ENCODE measurements at regions not wholly inside any gene's neighbourhood (a gene's known extent, or its start where the extent isn't known, plus 50 kb on each side); places are given as distances from the start of the nearest gene placed in this dataset.
"Not testable (repeated sequence)": the region's sequence is repeated elsewhere in the genome, so short reads cannot be mapped to it uniquely, and the experiment has no call there.

DNA sequence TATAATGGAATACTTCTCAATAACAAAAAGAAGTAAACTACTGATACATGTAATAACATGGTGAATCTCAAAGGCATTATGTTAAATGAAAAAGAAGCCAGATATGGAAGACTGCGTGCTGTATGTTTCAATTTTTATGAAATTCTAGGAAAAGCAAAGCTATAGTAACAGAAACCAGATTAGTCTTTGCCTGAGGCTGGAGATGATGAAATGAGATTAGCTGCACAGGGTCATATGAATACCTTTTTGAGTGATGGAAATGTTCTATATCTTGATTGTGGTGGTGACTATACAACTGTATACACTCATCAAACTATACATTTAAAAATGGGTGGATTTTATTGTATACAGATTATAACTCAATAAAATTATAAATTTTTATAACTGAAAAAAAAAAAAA lies 113.5 kb downstream of the TMEM30B start:
- no peak for DNase-seq (ENCODE audit: low read depth, low spot score)

- DNase-seq (ENCODE audit: low read depth, low spot score): no peak
Measured at GRCh38 chr14:61160798-61161197, 120.3 kb downstream of the TMEM30B start.

- DNase-seq (ENCODE audit: low read depth, low spot score): no peak
Measured at GRCh38 chr14:61154641-61155040, 126.5 kb downstream of the TMEM30B start.

- no peak for DNase-seq (ENCODE audit: low read depth, low spot score)
Measured at GRCh38 chr14:61153914-61154545, 127.1 kb downstream of the TMEM30B start.

GRCh38 chr14:61153431-61153830 lies 127.7 kb downstream of the TMEM30B start:
- no peak for DNase-seq (ENCODE audit: low read depth, low spot score)

- DNase-seq (ENCODE audit: low read depth, low spot score): no peak
Measured at GRCh38 chr14:61152851-61153364, 128.2 kb downstream of the TMEM30B start.

DNA sequence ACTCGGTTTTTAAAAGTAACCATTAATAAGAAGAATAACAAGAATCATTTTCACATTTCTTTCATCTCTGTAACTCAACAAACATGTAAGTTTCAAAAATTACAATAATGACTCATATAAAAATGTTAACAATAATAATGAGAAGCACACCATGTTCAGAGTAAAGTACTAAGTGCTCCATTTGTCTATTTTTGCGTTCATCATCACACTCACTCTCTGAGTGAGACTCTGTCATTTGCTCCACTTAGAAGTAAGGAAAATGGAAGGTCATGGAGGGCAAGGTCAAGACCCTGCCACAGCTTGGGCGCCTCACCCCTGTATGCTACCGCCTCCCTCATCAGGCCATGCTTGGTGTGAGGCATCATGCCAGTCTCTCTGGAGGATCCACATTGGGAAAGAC lies 129.9 kb downstream of the TMEM30B start:
- no peak for DNase-seq (ENCODE audit: low read depth, low spot score)

DNA sequence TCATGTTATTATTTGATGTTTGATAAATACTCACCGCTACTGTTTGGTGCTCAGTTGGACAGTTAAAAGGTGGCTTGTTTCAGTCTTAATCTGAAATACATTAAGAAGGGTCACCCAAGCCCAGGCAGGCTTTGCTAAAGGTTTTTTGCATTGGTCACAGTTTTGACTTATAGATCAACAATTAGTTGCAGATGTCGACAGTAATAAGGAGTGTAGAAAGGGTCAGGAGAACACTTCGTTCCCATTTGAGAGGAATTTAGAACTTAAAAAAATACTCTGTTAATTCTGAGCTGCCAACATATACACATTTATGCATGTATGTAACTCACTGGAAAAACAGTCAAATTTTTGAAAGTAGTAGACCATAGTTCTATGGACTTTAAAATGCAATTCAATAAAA lies 130.3 kb downstream of the TMEM30B start:
- DNase-seq (ENCODE audit: low read depth, low spot score): no peak

GRCh38 chr14:61149896-61150295 lies 131.2 kb downstream of the TMEM30B start:
- no peak for DNase-seq (ENCODE audit: low read depth, low spot score)

- no peak for DNase-seq (ENCODE audit: low read depth, low spot score)
Measured at GRCh38 chr14:61148742-61149350, 132.3 kb downstream of the TMEM30B start.

- DNase-seq (ENCODE audit: low read depth, low spot score): no peak
Measured at GRCh38 chr14:61147831-61148549, 133.1 kb downstream of the TMEM30B start.

GRCh38 chr14:61147381-61147821 lies 133.7 kb downstream of the TMEM30B start:
- DNase-seq (ENCODE audit: low read depth, low spot score): no peak

GRCh38 chr14:61146899-61147298 lies 134.2 kb downstream of the TMEM30B start:
- no peak for DNase-seq (ENCODE audit: low read depth, low spot score)

GRCh38 chr14:61145903-61146481 lies 135.1 kb downstream of the TMEM30B start:
- no peak for DNase-seq (ENCODE audit: low read depth, low spot score)

DNA sequence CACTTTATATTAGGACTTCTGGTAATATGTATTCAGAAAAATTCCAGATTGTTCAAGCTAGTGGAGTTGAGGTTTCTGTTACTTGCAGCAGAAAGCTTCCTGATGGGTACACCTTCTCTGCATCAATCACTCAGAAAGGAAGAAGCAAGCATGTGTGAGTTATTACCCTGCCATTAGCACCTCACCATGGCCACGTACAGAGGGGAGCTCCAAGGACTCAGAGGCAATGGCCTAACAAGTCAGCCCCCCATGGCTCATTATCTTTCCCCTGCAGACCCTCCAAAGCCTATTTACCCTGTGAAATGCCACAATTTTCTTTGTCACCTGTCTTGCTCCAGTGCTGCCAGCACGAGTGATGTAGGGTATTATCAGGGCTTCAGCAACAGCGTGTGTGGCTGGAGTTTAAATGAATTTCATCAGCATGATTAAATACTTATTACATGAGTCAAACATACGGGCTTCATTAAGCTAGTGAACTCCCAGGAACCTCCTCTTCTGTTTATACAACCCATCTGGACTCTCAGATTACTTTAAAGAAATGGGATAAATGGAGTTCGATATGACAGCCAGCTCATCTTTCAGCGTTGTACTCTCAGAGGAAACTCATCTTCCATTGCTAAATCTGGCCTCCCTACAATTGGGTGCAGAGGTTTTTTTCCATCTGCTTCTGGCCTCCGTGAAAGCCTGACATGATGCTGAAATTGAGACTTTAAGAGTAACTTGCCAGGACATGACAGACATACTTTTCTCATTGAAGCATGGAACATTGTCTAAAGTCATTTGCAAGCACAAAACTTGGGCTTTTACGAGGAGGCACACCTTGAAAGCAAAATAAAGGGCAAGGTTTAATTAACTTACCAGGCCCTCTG lies 135.9 kb downstream of the TMEM30B start:
- DNase-seq (ENCODE audit: low read depth, low spot score): no peak

DNA sequence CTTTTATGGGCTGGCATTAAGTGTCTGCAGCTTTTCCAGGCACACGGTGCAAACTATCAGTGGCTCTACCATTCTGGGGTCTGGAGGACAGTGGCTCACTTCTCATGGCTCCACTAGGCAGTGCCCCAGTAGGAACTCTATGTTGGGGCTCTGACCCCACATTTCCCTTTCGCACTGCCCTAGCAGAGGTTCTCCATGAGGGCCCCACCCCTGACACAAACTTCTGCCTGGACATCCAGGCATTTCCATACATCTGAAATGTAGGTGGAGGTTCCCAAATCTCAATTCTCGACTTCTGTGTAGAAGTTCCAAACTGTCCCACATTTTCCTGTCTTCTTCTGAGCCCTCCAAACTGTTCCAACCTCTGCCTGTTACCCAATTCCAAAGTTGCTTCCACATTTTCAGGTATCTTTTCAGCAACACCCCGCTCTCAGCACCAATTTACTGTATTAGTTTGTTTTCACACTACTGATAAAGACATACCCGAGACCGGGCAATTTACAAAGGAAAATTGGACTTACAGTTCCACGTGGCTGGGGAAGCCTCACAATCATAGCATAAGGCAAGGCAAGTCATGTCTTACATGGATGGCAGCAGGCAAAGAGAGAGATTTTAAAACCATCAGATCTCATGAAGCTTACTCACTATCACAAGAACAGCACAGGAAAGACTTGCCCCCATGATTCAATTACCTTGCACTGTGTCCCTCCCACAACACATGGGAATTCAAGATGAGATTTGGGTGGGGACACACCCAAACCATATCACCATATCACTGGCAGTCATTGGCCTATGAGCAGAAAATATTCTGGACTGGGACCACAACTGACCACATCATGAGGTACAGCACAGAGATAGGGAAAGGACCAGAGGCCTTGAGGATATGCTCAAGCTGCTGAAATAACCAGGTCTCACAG lies 136.8 kb downstream of the TMEM30B start:
- not testable (repeated sequence) for DNase-seq (ENCODE audit: low read depth, low spot score)

DNA sequence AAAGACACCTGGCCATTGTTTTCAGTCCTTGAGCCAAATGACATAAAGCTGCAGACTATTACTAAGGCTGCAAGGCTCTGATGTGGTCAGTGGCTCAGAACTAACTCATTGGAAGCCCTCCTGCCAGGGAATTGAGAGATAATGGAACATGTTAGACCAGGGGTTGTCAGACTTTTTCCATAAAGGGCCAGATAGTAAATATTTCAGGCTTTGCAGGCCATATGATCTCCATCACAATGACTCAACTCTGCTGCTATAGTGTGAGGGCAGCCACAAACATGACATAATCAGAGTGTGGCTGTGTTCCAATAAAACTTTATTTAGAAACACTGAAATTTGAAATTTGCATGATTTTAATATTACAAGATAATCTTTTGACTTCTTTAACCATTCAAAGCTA lies 140.3 kb downstream of the TMEM30B start:
- no peak for DNase-seq (ENCODE audit: low read depth, low spot score)

GRCh38 chr14:61140271-61140670 lies 140.9 kb downstream of the TMEM30B start:
- DNase-seq (ENCODE audit: low read depth, low spot score): no peak

GRCh38 chr14:61139006-61139599 lies 142.0 kb downstream of the TMEM30B start:
- DNase-seq (ENCODE audit: low read depth, low spot score): no peak

DNA sequence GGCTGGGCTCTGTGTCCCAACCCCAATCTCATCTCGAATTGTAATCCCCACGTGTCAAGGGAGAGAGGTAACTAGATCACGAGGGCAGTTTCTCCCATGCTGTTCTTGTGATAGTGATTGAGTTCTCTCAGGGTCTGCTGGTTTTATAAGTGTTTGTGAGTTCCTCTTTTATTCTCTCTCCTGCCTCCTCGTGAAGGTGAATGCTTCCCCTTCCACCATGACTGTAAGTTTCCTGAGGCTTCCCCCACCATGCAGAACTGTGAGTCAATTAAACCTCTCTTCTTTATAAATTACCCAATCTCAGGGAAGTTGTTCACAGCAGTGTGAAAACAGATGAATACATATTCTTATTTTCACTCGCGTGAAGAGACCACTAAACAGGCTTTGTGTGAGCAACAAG lies 148.2 kb downstream of the TMEM30B start:
- DNase-seq (ENCODE audit: low read depth, low spot score): no peak
